GM12892 (cell line): ENCODE measurements at regions not wholly inside any gene's neighbourhood (a gene's known extent, or its start where the extent isn't known, plus 50 kb on each side); places are given as distances from the start of the nearest gene placed in this dataset.

Experiments used
- POLR2A ChIP-seq: IDR thresholded peaks from 2 replicates; pipeline ENCODE4 v1.6.1; 2011; ENCODE audit warnings: low read depth, low read length, control low read depth
- POLR2AphosphoS5 ChIP-seq: IDR thresholded peaks from 2 replicates; pipeline ENCODE4 v1.6.1; 2011; ENCODE audit warnings: low read depth, low read length, control low read depth
- TAF1 ChIP-seq: IDR thresholded peaks from 2 replicates; pipeline ENCODE4 v1.6.1; 2011; ENCODE audit warnings: low read depth, mild to moderate bottlenecking, control low read depth, low read length, borderline replicate concordance

DNA sequence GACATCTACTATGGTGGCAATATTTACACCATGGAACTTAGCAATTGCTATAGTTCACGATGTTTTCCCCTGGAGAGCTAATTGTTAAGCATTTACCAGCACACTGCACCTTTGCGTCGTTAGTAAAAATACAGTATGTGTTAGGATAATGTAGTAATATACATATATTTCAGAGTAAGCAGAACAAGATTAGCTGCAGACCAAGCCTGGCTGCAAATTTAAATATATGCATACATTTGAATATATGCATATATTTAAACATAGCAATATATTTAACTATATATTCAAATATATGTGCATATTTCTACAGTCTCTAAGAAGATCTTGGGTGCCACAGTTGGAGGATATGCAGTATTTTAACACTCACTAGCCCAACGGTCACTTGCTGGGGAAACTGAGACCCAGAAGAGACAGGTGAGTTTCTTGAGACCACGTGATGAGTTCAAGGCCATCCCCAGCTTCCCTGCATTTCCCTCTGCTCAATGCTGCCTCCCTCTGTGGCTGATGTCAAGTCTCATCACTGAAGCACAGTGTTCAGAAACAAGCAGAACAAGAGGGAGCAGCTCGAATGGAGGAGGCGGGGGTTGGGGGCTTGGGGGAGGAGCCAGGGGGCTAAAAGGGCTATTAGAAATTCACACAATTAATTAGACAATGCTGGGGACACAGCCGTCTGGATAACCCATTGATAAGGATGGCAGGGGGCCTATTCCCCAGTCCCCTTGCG, 708.0 kb downstream of the MED13L start:
- TF ChIP-seq POLR2A (no peak), TAF1 (no peak), POLR2AphosphoS5 (no peak)
